Caco-2 (cell line): ENCODE measurements at regions not wholly inside any gene's neighbourhood (a gene's known extent, or its start where the extent isn't known, plus 50 kb on each side); places are given as distances from the start of the nearest gene placed in this dataset.

ENCODE experiments used
- BruUV-seq: library from RNA; stranded (reverse); fragments of 400-500 nt; replicated peaks from 2 replicates; lab custom pipeline; 2021; lab: Mats Ljungman, UMichigan
- CTCF ChIA-PET: fragments of 300-600 bp; sonication (Branson Sonifier 250); formaldehyde crosslinking; loops from one replicate; lab custom pipeline; 2022; ENCODE audit warnings: antibody characterized with exemption; lab: Charles Lee
- POLR2A ChIA-PET: fragments of 300-600 bp; sonication (Branson Sonifier 250); formaldehyde crosslinking; loops from one replicate; lab custom pipeline; 2022; ENCODE audit warnings: antibody characterized with exemption; lab: Charles Lee
- DNase-seq, 2 experiments: peaks; one replicate each; pipeline versions ENCODE4 v3.0.0 to v3.0.0-alpha.2; 2020 to 2022
- H3K27me3 ChIP-seq: replicated peaks from 2 replicates; pipeline ENCODE4 v1.6.0; 2011; ENCODE audit warnings: low read length; ENCODE audit not compliant: control insufficient read depth, insufficient read depth
- H3K36me3 ChIP-seq: 2 replicates; pipeline ENCODE4 v1.5.1; 2011; ENCODE audit warnings: low read length; ENCODE audit not compliant: control insufficient read depth, insufficient read depth
- H3K4me1 ChIP-seq: fragments of 250-450 bp; sonication (Bioruptor Pico); 2 replicates; pipeline ENCODE4 v1.5.1; 2020; ENCODE audit warnings: mild to moderate bottlenecking
- H3K4me3 ChIP-seq: 2 replicates; pipeline ENCODE4 v1.5.1; 2011; ENCODE audit warnings: low read depth, mild to moderate bottlenecking, control low read depth, low read length
- H3K9me3 ChIP-seq: fragments of 250-450 bp; sonication (Bioruptor Pico); 2 replicates; pipeline ENCODE4 v1.5.1; 2020; ENCODE audit warnings: mild to moderate bottlenecking, moderate library complexity
- H3K27ac Mint-ChIP-seq: one replicate; pipeline ENCODE4 v1.8.0; 2022; ENCODE audit warnings: mixed read lengths; ENCODE audit not compliant: unreplicated experiment
- H3K27me3 Mint-ChIP-seq: one replicate; pipeline ENCODE4 v1.8.0; 2022; ENCODE audit warnings: mixed read lengths; ENCODE audit not compliant: insufficient read depth, unreplicated experiment
- H3K36me3 Mint-ChIP-seq: one replicate; pipeline ENCODE4 v1.8.0; 2022; ENCODE audit warnings: mild to moderate bottlenecking, mixed read lengths; ENCODE audit not compliant: insufficient read depth, unreplicated experiment
- H3K4me1 Mint-ChIP-seq: one replicate; pipeline ENCODE4 v1.8.0; 2022; ENCODE audit warnings: low read depth, mixed read lengths; ENCODE audit not compliant: unreplicated experiment
- H3K4me3 Mint-ChIP-seq: one replicate; pipeline ENCODE4 v1.8.0; 2022; ENCODE audit warnings: mild to moderate bottlenecking, moderate library complexity, mixed read lengths; ENCODE audit not compliant: unreplicated experiment
- H3K9me3 Mint-ChIP-seq: one replicate; pipeline ENCODE4 v1.8.0; 2022; ENCODE audit warnings: mixed read lengths; ENCODE audit not compliant: unreplicated experiment
- CTCF ChIP-seq, 2 experiments: fragments of 200-600 bp in 1 of 2; IDR thresholded peaks; 1 replicate in 1 of 2; 2 replicates in 1 of 2; pipeline versions ENCODE4 v1.5.1 to v1.8.0; 2011 to 2022; ENCODE audit warnings: antibody characterized with exemption in 1 of 2, control low read depth in 1 of 2, inconsistent platforms in 1 of 2, low read depth in 1 of 2, low read length in 1 of 2, mild to moderate bottlenecking in 1 of 2, moderate library complexity in 1 of 2; ENCODE audit not compliant: insufficient read depth in 1 of 2, severe bottlenecking in 1 of 2, unreplicated experiment in 1 of 2
- intact Hi-C: fragments of 100-400 bp; cut with micrococcal nuclease; formaldehyde crosslinking; loops from one replicate; pipeline ENCODE4 v1.10.0; 2022; ENCODE audit not compliant: unreplicated experiment

- intact Hi-C loops = no loop called here
- TF ChIP-seq CTCF (IDR thresholded peaks at IDR 0.05; ENCODE audit: insufficient read depth in 1 of 2, low read depth in 1 of 2, low read length in 1 of 2, severe bottlenecking in 1 of 2, unreplicated experiment in 1 of 2) = no peak
- ChIA-PET CTCF (no interaction called here), POLR2A (no interaction called here)
- peaks cover 9% of the 10 kb centered on the region for H3K4me1 ChIP-seq
- no peaks in the 10 kb centered on the region for H3K4me1 Mint-ChIP-seq
- no peaks in the 10 kb centered on the region for H3K36me3 Mint-ChIP-seq
- BruUV-seq = no TSS peak
- no peak overlapping the region for H3K27ac Mint-ChIP-seq
- no peak overlapping the region for H3K4me3 Mint-ChIP-seq
- H3K9me3 ChIP-seq = peaks cover 4% of the 10 kb centered on the region; the same call in 1 of the 2 replicates
- H3K4me3 ChIP-seq = no peak overlapping the region
- H3K36me3 ChIP-seq = no peaks in the 10 kb centered on the region
- H3K27me3 ChIP-seq = no peaks in the 10 kb centered on the region
- no peaks in the 10 kb centered on the region for H3K9me3 Mint-ChIP-seq
- H3K27me3 Mint-ChIP-seq = no peaks in the 10 kb centered on the region
- DNase-seq = no peak
Observed at GRCh38 chr21:43282358-43283120, 113.7 kb downstream of the CRYAA start.

GRCh38 chr21:43281661-43282357 lies 113.0 kb downstream of the CRYAA start:
- Mint-ChIP-seq H3K9me3 (no peaks in the 10 kb centered on the region), H3K36me3 (no peaks in the 10 kb centered on the region), H3K27me3 (no peaks in the 10 kb centered on the region), H3K27ac (no peak overlapping the region), H3K4me1 (no peaks in the 10 kb centered on the region), H3K4me3 (no peak overlapping the region)
- Histone ChIP-seq H3K27me3 (no peaks in the 10 kb centered on the region), H3K9me3 (peaks cover 4% of the 10 kb centered on the region; the same call in 1 of the 2 replicates), H3K36me3 (no peaks in the 10 kb centered on the region), H3K4me1 (peaks cover 1% of the 10 kb centered on the region; the same call in 1 of the 2 replicates), H3K4me3 (no peak overlapping the region)
- CTCF ChIA-PET = no interaction called here
- intact Hi-C loops = no loop called here
- no peak for DNase-seq
- POLR2A ChIA-PET = no interaction called here
- BruUV-seq = no TSS peak
- TF ChIP-seq CTCF (IDR thresholded peaks at IDR 0.05; ENCODE audit: insufficient read depth in 1 of 2, low read depth in 1 of 2, low read length in 1 of 2, severe bottlenecking in 1 of 2, unreplicated experiment in 1 of 2) = no peak

GRCh38 chr21:43280949-43281633 lies 112.3 kb downstream of the CRYAA start:
- Mint-ChIP-seq H3K4me1 (no peaks in the 10 kb centered on the region), H3K27me3 (no peaks in the 10 kb centered on the region), H3K9me3 (no peaks in the 10 kb centered on the region), H3K4me3 (no peak overlapping the region), H3K36me3 (no peaks in the 10 kb centered on the region), H3K27ac (no peak overlapping the region)
- Histone ChIP-seq H3K4me1 (no peaks in the 10 kb centered on the region), H3K27me3 (no peaks in the 10 kb centered on the region), H3K9me3 (peaks cover 4% of the 10 kb centered on the region; the same call in 1 of the 2 replicates), H3K4me3 (no peak overlapping the region), H3K36me3 (no peaks in the 10 kb centered on the region)
- BruUV-seq = no TSS peak
- intact Hi-C loops = no loop called here
- no peak for DNase-seq
- ChIA-PET POLR2A (no interaction called here), CTCF (no interaction called here)
- TF ChIP-seq CTCF (IDR thresholded peaks at IDR 0.05; ENCODE audit: insufficient read depth in 1 of 2, low read depth in 1 of 2, low read length in 1 of 2, severe bottlenecking in 1 of 2, unreplicated experiment in 1 of 2) = no peak
